ENCODE measurements at regions not wholly inside any gene's neighbourhood (a gene's known extent, or its start where the extent isn't known, plus 50 kb on each side); places are given as distances from the start of the nearest gene placed in this dataset.

DNA sequence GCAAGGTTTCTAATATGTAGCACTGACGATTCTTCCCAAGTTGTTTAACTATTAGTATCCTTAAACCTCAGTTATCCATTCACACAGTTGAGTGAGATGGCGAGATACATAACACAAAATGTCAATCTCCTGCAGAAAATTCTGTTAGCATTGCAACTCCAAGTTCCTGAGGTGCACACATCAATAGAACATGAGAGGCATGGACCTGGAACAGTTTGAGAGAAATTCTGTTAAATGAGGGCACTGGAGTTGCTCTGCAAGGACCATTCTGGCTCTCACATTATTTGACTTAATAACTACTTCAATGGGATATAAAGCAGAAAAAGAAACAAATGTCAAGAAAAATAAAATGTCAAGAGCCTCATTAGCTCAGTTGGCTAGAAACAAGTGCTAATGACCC is 301.2 kb upstream of the DIAPH2 start:
- FAIRE-seq: no peak
- no peak for DNase-seq (ENCODE audit: low read depth, low spot score)
- dilution Hi-C loops (cut with MboI; ENCODE audit: extremely low pct_ligation_motif_present, low sequenced_read_pairs): no loop called here

DNA sequence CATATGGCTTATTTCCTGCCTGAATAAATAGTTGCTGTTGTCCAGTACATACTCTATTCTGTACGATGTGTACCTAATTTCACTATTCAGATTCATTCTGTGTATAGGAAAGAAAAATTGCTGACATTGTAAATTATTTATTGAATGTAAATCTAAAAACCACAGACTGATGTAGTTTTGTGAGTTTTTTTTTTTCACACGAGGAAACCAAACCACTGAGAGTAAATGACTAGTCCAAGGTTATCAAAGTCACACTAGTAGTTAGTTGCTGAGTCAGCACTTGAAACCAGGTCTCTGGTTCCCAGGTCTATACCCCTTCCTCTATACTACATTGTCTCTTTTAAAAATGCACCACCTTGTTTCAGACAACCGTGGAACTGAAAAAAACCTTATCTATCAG is 298.3 kb upstream of the DIAPH2 start:
- no peak overlapping the region for H3K9ac ChIP-seq (ENCODE audit: control insufficient read depth, extremely low read depth, insufficient read depth, low read length)
- H3K9me3 ChIP-seq (ENCODE audit: control insufficient read depth, low read depth, low read length): no peaks in the 10 kb centered on the region
- H3K27ac ChIP-seq (ENCODE audit: control insufficient read depth, insufficient read depth, low read length): no peak overlapping the region
- no peak for FAIRE-seq
- H3K4me1 ChIP-seq (ENCODE audit: control insufficient read depth, extremely low read depth, insufficient read depth, low read length): no peaks in the 10 kb centered on the region
- dilution Hi-C loops (cut with MboI; ENCODE audit: extremely low pct_ligation_motif_present, low sequenced_read_pairs): no loop called here
- H3K27me3 ChIP-seq (ENCODE audit: control insufficient read depth, extremely low read depth, insufficient read depth, low read length): no peaks in the 10 kb centered on the region
- H3K4me2 ChIP-seq (ENCODE audit: control insufficient read depth, extremely low read depth, insufficient read depth, low read depth, low read length): no peak overlapping the region
- no peaks in the 10 kb centered on the region for H3K36me3 ChIP-seq (ENCODE audit: control insufficient read depth in 2 of 2, extremely low read depth in 1 of 2, insufficient read depth in 2 of 2, low read length in 2 of 2)
- H3K79me2 ChIP-seq (ENCODE audit: control insufficient read depth, insufficient read depth, low read length): no peaks in the 10 kb centered on the region
- TF ChIP-seq EZH2 (IDR thresholded peaks at IDR 0.05; ENCODE audit: low read length): no peak
- H4K20me1 ChIP-seq (ENCODE audit: control insufficient read depth, extremely low read depth, insufficient read depth, low read length): no peaks in the 10 kb centered on the region
- H2AFZ ChIP-seq (ENCODE audit: control insufficient read depth, low read length): no peak overlapping the region
- DNase-seq (ENCODE audit: low read depth, low spot score): no peak
- no peak overlapping the region for H3K4me3 ChIP-seq (ENCODE audit: control insufficient read depth in 2 of 3, extremely low read depth in 1 of 3, insufficient read depth in 2 of 3, low read depth in 1 of 3, low read length in 3 of 3)
- no peaks in the 10 kb centered on the region for H3K9me1 ChIP-seq (ENCODE audit: control insufficient read depth, extremely low read depth, insufficient read depth, low read length)

More for the DNA sequence above, 301.2 kb upstream of the DIAPH2 start:
- Histone ChIP-seq H3K79me2 (ENCODE audit: control insufficient read depth, insufficient read depth, low read length) (no peaks in the 10 kb centered on the region), H3K27me3 (ENCODE audit: control insufficient read depth, extremely low read depth, insufficient read depth, low read length) (no peaks in the 10 kb centered on the region), H3K9me1 (ENCODE audit: control insufficient read depth, extremely low read depth, insufficient read depth, low read length) (no peaks in the 10 kb centered on the region), H4K20me1 (ENCODE audit: control insufficient read depth, extremely low read depth, insufficient read depth, low read length) (no peaks in the 10 kb centered on the region), H3K9me3 (ENCODE audit: control insufficient read depth, low read depth, low read length) (no peaks in the 10 kb centered on the region), H3K9ac (ENCODE audit: control insufficient read depth, extremely low read depth, insufficient read depth, low read length) (no peak overlapping the region), H3K4me2 (ENCODE audit: control insufficient read depth, extremely low read depth, insufficient read depth, low read depth, low read length) (no peak overlapping the region), H3K4me3 (ENCODE audit: control insufficient read depth in 2 of 3, extremely low read depth in 1 of 3, insufficient read depth in 2 of 3, low read depth in 1 of 3, low read length in 3 of 3) (no peak overlapping the region), H3K27ac (ENCODE audit: control insufficient read depth, insufficient read depth, low read length) (no peak overlapping the region), H3K36me3 (ENCODE audit: control insufficient read depth in 2 of 2, extremely low read depth in 1 of 2, insufficient read depth in 2 of 2, low read length in 2 of 2) (no peaks in the 10 kb centered on the region), H3K4me1 (ENCODE audit: control insufficient read depth, extremely low read depth, insufficient read depth, low read length) (no peaks in the 10 kb centered on the region), H2AFZ (ENCODE audit: control insufficient read depth, low read length) (no peak overlapping the region)
- TF ChIP-seq EZH2 (IDR thresholded peaks at IDR 0.05; ENCODE audit: low read length): no peak
- TF ChIP-seq, protein P1, sequence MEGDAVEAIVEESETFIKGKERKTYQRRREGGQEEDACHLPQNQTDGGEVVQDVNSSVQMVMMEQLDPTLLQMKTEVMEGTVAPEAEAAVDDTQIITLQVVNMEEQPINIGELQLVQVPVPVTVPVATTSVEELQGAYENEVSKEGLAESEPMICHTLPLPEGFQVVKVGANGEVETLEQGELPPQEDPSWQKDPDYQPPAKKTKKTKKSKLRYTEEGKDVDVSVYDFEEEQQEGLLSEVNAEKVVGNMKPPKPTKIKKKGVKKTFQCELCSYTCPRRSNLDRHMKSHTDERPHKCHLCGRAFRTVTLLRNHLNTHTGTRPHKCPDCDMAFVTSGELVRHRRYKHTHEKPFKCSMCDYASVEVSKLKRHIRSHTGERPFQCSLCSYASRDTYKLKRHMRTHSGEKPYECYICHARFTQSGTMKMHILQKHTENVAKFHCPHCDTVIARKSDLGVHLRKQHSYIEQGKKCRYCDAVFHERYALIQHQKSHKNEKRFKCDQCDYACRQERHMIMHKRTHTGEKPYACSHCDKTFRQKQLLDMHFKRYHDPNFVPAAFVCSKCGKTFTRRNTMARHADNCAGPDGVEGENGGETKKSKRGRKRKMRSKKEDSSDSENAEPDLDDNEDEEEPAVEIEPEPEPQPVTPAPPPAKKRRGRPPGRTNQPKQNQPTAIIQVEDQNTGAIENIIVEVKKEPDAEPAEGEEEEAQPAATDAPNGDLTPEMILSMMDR (optimal IDR thresholded peaks at IDR 0.05 in 1 of 3, IDR thresholded peaks at IDR 0.05 in 1 of 3, conservative IDR thresholded peaks at IDR 0.05 in 1 of 3; ENCODE audit: extremely low read depth in 1 of 3, insufficient read depth in 2 of 3, low read length in 3 of 3): no peak

DNA sequence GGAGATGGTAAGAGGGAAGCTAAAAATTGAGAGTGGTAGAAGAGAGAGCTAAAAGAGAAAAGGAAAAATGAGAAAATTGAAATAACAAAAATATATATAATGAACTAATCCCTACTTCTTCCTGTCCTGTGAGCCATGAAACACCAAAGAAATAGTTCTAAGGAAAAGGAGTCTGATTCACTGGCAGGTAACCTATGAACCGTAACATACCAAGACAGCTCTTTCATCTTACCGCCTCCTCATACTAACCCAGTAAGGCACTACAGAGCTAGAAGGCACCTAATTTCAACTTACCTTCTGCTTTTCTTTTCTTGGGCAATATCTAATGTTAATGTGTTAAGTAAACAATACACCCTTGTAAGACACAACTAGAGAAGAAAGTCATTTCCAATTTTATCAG is 297.7 kb upstream of the DIAPH2 start:
- no peaks in the 10 kb centered on the region for H3K79me2 ChIP-seq (ENCODE audit: control insufficient read depth, insufficient read depth, low read length)
- H4K20me1 ChIP-seq (ENCODE audit: control insufficient read depth, extremely low read depth, insufficient read depth, low read length): no peaks in the 10 kb centered on the region
- no peak overlapping the region for H3K4me3 ChIP-seq (ENCODE audit: control insufficient read depth in 2 of 3, extremely low read depth in 1 of 3, insufficient read depth in 2 of 3, low read depth in 1 of 3, low read length in 3 of 3)
- no peaks in the 10 kb centered on the region for H3K9me3 ChIP-seq (ENCODE audit: control insufficient read depth, low read depth, low read length)
- dilution Hi-C loops (cut with MboI; ENCODE audit: extremely low pct_ligation_motif_present, low sequenced_read_pairs): no loop called here
- no peak overlapping the region for H2AFZ ChIP-seq (ENCODE audit: control insufficient read depth, low read length)
- H3K9me1 ChIP-seq (ENCODE audit: control insufficient read depth, extremely low read depth, insufficient read depth, low read length): no peaks in the 10 kb centered on the region
- no peak overlapping the region for H3K9ac ChIP-seq (ENCODE audit: control insufficient read depth, extremely low read depth, insufficient read depth, low read length)
- TF ChIP-seq EZH2 (IDR thresholded peaks at IDR 0.05; ENCODE audit: low read length): no peak
- TF ChIP-seq, protein P1 (optimal IDR thresholded peaks at IDR 0.05 in 1 of 3, IDR thresholded peaks at IDR 0.05 in 1 of 3, conservative IDR thresholded peaks at IDR 0.05 in 1 of 3; ENCODE audit: extremely low read depth in 1 of 3, insufficient read depth in 2 of 3, low read length in 3 of 3): no peak
- H3K4me2 ChIP-seq (ENCODE audit: control insufficient read depth, extremely low read depth, insufficient read depth, low read depth, low read length): no peak overlapping the region
- H3K36me3 ChIP-seq (ENCODE audit: control insufficient read depth in 2 of 2, extremely low read depth in 1 of 2, insufficient read depth in 2 of 2, low read length in 2 of 2): no peaks in the 10 kb centered on the region
- DNase-seq (ENCODE audit: low read depth, low spot score) (no peak), FAIRE-seq (no peak)
- no peak overlapping the region for H3K27ac ChIP-seq (ENCODE audit: control insufficient read depth, insufficient read depth, low read length)
- H3K4me1 ChIP-seq (ENCODE audit: control insufficient read depth, extremely low read depth, insufficient read depth, low read length): no peaks in the 10 kb centered on the region
- no peaks in the 10 kb centered on the region for H3K27me3 ChIP-seq (ENCODE audit: control insufficient read depth, extremely low read depth, insufficient read depth, low read length)

Data from keratinocyte (primary cell).